ENCODE measurements at regions not wholly inside any gene's neighbourhood (a gene's known extent, or its start where the extent isn't known, plus 50 kb on each side); places are given as distances from the start of the nearest gene placed in this dataset.

DNA sequence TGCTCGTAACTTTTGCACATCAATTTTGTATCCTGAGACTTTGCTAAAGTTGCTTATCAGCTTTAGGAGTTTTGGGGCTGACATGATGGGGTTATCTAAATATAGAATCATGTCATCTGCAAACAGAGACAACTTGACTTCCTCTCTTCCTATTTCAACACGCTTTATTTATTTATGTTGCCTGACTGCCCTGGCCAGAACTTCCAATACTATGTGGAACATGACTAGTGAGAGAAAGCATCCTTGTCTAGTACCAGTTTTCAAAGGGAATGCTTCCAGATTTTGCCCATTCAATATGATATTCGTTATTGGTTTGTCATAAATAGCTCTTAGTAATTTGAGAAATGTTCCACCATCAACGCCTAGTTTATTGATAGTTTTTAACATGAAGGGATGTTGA is 65.4 kb upstream of the CDH12 start:
- TF ChIP-seq, protein P1, sequence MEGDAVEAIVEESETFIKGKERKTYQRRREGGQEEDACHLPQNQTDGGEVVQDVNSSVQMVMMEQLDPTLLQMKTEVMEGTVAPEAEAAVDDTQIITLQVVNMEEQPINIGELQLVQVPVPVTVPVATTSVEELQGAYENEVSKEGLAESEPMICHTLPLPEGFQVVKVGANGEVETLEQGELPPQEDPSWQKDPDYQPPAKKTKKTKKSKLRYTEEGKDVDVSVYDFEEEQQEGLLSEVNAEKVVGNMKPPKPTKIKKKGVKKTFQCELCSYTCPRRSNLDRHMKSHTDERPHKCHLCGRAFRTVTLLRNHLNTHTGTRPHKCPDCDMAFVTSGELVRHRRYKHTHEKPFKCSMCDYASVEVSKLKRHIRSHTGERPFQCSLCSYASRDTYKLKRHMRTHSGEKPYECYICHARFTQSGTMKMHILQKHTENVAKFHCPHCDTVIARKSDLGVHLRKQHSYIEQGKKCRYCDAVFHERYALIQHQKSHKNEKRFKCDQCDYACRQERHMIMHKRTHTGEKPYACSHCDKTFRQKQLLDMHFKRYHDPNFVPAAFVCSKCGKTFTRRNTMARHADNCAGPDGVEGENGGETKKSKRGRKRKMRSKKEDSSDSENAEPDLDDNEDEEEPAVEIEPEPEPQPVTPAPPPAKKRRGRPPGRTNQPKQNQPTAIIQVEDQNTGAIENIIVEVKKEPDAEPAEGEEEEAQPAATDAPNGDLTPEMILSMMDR (IDR thresholded peaks at IDR 0.05), result no peak
- Histone ChIP-seq H3K27ac (no peak overlapping the region), H3K9ac (ENCODE audit: low read depth in 2 of 2, low read length in 2 of 2) (no peak overlapping the region), H3K9me3 (no peaks in the 10 kb centered on the region), H3K4me3 (no peak overlapping the region), H3K4me1 (no peaks in the 10 kb centered on the region), H3K27me3 (no peaks in the 10 kb centered on the region), H3K36me3 (no peaks in the 10 kb centered on the region)
- no peak for DNase-seq
- intact Hi-C loops (cut with DNase I), result no loop called here

DNA sequence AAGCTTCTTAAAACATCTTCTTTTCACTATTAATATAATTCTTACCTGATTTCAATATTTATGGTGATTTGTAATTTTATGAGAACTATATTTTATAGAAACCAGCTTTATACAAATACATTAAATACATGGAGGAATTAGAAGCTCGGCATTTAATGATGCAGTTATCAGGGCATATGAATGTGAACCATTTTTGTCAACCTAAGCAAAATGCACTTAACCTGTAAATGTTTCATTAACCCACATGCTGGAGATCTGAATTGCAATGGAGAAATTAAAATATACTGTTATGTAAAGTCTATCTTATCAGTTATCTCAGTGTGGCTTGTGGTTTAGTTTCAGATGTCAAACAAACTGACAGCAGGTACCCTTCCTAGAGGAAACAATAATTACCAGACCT is 63.2 kb upstream of the CDH12 start:
- no peak overlapping the region for H3K4me3 ChIP-seq
- intact Hi-C loops (cut with DNase I), result no loop called here
- H3K27ac ChIP-seq, result no peak overlapping the region
- H3K4me1 ChIP-seq, result no peaks in the 10 kb centered on the region
- H3K9me3 ChIP-seq, result no peaks in the 10 kb centered on the region
- TF ChIP-seq, protein P1 (IDR thresholded peaks at IDR 0.05), result no peak
- H3K36me3 ChIP-seq, result no peaks in the 10 kb centered on the region
- no peak for DNase-seq
- H3K27me3 ChIP-seq, result no peaks in the 10 kb centered on the region
- no peak overlapping the region for H3K9ac ChIP-seq (ENCODE audit: low read depth in 2 of 2, low read length in 2 of 2)

DNA sequence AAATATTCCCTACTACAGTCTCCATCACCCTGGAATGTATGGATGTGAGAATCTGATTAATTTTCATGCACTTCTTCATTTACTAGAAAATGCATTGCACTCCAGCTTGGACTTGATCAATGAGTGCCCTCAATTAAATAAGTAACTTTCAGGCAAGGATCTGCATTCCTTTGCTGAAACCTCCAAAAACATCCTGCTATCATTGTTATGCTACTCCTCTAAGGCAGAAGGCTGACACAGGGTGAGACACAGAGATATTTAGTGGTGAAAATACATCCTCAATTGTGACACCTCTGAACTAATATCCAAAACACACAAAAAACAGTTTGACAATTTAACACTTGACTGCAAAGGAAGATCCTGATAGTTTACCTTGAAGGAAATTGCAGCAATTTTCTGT is 57.9 kb upstream of the CDH12 start:
- no peaks in the 10 kb centered on the region for H3K4me1 ChIP-seq
- H3K27ac ChIP-seq, result no peak overlapping the region
- no peaks in the 10 kb centered on the region for H3K9me3 ChIP-seq
- intact Hi-C loops (cut with DNase I), result no loop called here
- DNase-seq, result no peak
- H3K9ac ChIP-seq (ENCODE audit: low read depth in 2 of 2, low read length in 2 of 2), result no peak overlapping the region
- H3K36me3 ChIP-seq, result no peaks in the 10 kb centered on the region
- no peaks in the 10 kb centered on the region for H3K27me3 ChIP-seq
- H3K4me3 ChIP-seq, result no peak overlapping the region
- TF ChIP-seq, protein P1 (IDR thresholded peaks at IDR 0.05), result no peak

DNA sequence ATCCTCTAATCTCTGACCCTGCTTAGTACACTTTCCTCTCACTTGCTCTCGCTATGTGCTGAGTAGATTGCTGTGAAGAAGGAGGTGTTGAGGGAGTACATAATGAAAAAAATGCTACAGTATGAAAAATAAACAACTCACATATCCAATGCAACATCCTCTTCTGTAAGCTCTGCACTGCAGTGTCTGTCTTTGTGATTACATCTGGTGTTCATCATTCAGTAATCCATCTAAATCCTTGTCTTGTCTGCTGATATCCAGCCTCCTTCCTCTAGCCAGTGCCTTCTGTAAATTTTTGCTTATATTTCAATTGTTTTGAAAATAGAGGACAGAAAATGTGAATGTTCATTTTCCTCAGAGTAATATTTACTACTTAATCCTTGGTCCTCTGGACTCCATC is 57.4 kb upstream of the CDH12 start:
- Histone ChIP-seq H3K36me3 (no peaks in the 10 kb centered on the region), H3K27me3 (no peaks in the 10 kb centered on the region), H3K27ac (no peak overlapping the region), H3K9ac (ENCODE audit: low read depth in 2 of 2, low read length in 2 of 2) (no peak overlapping the region), H3K4me3 (no peak overlapping the region), H3K4me1 (no peaks in the 10 kb centered on the region), H3K9me3 (no peaks in the 10 kb centered on the region)
- TF ChIP-seq, protein P1 (IDR thresholded peaks at IDR 0.05), result no peak
- intact Hi-C loops (cut with DNase I), result no loop called here
- DNase-seq, result no peak

DNA sequence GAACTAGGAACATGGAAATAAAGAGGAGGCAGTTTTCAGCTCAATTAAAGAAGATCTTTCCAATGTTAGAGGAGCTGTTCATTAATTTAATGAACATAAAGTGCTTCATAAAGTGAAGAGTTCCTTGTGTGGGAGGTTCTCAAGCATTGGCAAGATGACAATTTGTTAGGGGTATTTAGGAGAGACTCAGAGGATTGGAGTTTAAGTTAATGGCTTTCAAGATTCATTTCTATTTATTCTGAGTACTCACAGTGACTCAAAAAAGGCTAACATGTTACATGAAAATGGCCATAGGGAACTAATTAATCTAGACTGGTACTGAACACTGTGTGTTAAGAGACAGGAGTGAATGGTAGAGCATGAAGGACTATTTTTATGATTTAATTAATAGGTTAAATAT is 55.4 kb upstream of the CDH12 start:
- Histone ChIP-seq H3K4me3 (no peak overlapping the region), H3K27ac (no peak overlapping the region), H3K9ac (ENCODE audit: low read depth in 2 of 2, low read length in 2 of 2) (no peak overlapping the region), H3K4me1 (no peaks in the 10 kb centered on the region), H3K9me3 (no peaks in the 10 kb centered on the region), H3K36me3 (no peaks in the 10 kb centered on the region), H3K27me3 (no peaks in the 10 kb centered on the region)
- DNase-seq, result no peak
- TF ChIP-seq, protein P1 (IDR thresholded peaks at IDR 0.05), result no peak
- intact Hi-C loops (cut with DNase I), result no loop called here

DNA sequence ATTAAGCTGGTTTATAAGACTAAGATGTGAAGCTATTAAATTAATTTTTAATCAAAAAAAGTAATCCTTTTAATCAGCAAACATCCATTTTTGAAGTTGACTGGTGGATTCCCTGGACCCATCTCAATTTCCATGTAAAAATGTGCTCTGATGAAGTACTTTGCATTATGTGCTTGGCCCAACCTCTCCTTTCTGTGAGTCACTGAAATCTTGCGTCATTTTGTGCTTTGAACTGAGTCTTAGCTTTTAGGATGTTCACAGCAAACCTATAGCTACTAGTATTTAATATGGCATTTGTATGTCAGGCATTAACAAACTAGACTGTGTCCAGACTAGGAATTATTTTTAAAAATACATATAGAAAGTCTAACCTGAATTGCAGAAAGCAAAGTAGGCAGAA is 55.0 kb upstream of the CDH12 start:
- intact Hi-C loops (cut with DNase I), result no loop called here
- H3K4me3 ChIP-seq, result no peak overlapping the region
- no peak for DNase-seq
- H3K27me3 ChIP-seq, result no peaks in the 10 kb centered on the region
- no peak overlapping the region for H3K27ac ChIP-seq
- H3K36me3 ChIP-seq, result no peaks in the 10 kb centered on the region
- TF ChIP-seq, protein P1 (IDR thresholded peaks at IDR 0.05), result no peak
- no peaks in the 10 kb centered on the region for H3K4me1 ChIP-seq
- no peak overlapping the region for H3K9ac ChIP-seq (ENCODE audit: low read depth in 2 of 2, low read length in 2 of 2)
- no peaks in the 10 kb centered on the region for H3K9me3 ChIP-seq

Data from colonic mucosa (tissue), 4 donors.